Esophagus mucosa (tissue), 1 donor: ENCODE measurements at regions not wholly inside any gene's neighbourhood (a gene's known extent, or its start where the extent isn't known, plus 50 kb on each side); places are given as distances from the start of the nearest gene placed in this dataset.
A peak's percentile ranks its signal among the peaks of the same experiment; 100 is the strongest.
"Not testable (repeated sequence)": the region's sequence is repeated elsewhere in the genome, so short reads cannot be mapped to it uniquely, and the experiment has no call there.

Source experiments
- ATAC-seq: fragments of 200-7000 bp; cut with Tn5 transposase; one replicate; pipeline ENCODE4 v1.9.1; 2020
- donor health status: DM: yes; HTN: yes; CAD: no.

DNA sequence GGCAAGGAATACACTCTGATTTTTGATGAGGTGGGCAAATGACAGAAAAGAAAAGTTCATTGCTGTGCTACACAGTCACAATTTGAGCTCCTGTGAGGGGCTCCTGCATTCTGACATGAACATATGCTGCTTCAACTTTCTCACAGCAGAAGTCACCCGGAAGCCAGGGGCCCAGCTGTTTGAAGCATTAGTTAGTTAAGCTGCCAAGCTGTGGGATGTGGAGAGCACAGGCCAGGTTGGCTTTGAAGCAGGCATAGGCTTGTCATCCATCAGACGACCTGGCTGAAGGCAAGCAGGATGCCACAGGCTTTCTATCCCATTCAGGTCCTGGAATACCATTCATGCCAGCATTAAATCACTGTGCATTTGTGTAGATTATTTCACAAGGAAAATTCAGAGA lies 63.1 kb downstream of the MTNR1B start:
- ATAC-seq = peak; percentile 50

DNA sequence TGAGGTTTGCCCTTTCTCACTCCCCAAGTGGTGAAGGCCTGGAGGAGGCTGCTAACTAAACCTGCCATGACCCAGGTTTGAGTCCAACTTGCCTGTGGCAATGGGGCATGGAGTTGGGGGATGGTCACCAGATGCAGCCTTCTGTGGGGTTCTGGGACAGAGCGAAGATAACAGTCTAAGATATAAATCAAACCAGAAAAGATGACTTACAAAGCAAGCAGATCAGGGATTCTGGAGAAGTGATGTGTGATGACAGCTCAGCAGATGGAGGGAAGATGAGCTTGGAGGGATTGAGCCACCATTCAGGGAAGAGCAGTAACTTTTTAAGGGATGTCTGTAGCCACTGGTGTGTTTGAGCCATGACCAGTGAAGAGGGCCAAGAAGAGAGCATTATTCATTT lies 63.6 kb downstream of the MTNR1B start:
- no peak for ATAC-seq

DNA sequence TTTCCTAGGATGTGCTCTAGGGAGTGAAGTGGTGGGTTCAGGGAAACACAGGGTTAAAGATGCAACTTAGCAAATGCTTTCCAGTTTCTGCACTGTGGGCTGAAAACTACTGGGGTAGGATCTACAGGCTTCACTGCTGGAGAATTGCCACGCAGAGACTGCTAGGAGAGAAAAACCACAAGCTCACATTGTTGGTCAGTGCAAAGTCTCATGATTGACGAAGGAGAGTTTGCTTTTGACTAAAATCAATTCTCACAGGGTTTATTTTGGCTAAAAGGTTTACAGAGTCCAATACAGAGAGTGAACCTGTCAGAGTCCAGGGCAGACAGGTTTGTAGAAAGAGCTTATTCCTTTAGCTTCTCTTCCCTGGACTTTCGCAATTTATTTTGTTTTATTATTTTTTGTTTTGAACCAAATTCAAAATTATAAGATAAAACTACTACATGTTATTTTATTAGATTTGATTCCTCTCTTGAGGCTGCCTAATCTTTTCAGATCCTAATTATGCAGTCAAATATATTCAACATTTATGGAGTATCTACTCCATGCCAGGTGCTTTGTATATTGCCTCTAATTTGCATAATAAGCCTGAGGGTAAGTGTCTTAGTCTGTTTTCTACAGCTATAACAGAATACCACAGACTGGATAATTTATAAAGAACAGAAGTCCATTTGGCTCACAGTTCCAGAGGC lies 64.7 kb downstream of the MTNR1B start:
- no peak for ATAC-seq

DNA sequence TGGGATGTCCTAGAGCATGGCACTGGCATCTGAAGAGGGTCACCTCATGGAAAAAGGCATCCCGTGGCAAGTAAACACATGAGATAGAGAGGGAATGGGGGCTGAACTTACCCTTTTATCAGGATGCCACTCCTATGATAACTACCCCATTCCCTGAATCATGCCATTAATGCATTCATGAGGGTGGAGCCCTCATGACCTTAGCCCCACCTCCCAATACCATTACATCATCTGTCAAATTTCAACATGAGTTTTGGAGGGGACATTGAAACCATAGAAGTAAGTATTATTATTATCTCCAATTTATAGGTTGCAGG lies 65.2 kb downstream of the MTNR1B start:
- no peak for ATAC-seq

DNA sequence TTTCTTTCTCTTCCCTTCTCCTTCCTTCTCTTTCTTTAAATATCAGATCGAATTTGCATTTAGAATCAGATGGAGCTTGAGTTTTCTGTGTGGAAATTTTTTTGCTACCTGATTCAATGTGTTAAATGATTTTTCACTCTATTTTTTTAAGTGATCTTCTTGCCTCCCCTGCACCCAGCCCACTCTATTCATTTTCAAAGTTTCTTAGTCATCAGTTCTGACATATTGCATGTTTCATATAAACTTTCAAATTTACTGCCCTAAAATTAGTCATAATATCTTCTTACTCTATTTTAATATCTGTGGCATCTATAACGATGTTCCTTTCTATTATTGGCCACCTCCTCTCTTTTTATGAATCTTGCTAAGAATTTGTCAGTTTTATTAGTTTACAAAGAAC lies 69.1 kb downstream of the MTNR1B start:
- no peak for ATAC-seq

- no peak for ATAC-seq
Measured at GRCh38 chr11:93039531-93040240, 70.2 kb downstream of the MTNR1B start.

DNA sequence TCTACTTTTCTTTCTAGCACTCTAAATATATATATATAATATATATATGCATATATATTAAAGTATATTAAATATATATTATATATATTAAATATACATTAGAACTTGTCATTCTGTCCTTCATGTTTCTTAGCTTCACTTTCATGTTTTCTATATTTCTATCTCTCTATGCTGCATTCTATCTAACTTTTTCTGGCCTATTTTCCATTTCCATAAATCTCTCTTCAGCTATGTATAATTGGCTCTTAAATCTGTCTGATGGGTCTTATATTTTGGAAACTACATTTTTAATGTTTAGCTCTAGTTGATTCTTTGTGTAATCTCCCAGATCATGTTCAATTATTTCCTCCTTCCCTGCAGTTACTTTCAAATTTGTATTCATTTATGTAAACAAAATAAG lies 72.2 kb downstream of the MTNR1B start:
- no peak for ATAC-seq

DNA sequence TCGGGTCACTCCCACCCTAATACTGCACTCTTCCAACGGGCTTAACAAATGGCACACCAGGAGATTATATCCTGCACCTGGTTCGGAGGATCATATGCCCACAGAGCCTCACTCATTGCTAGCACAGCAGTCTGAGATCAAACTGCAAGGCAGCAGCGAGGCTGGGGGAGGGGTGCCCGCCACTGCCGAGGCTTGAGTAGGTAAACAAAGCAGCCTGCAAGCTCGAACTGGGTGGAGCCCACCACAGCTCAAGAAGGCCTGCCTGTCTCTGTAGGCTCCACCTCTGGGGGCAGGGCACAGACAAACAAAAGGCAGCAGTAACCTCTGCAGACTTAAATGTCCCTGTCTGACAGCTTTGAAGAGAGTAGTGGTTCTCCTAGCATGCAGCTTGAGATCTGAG lies 73.7 kb downstream of the MTNR1B start:
- ATAC-seq = not testable (repeated sequence)

GRCh38 chr11:93049740-93050139 lies 80.3 kb downstream of the MTNR1B start:
- no peak for ATAC-seq

DNA sequence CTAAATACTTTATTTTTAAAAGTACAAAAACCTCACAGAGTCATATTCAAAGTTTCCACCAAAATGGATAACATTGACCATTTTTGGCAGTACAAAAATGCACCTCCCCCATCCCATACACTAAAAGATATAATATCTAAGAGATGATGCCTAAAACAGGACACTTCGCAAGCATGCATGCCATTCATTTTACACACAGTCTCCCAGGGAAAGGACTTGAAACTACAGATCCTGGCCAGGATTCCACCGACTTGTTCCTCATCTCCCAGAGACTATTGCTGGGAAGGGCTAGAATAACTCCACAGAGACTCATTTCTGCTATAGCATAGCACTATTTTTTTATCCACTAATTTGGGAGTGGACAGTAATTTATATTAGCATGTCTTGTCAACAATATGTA lies 81.7 kb downstream of the MTNR1B start:
- ATAC-seq = no peak

- ATAC-seq = no peak
Measured at GRCh38 chr11:93053864-93054263, 84.4 kb downstream of the MTNR1B start.

GRCh38 chr11:93054279-93054678 lies 84.8 kb downstream of the MTNR1B start:
- ATAC-seq = peak; percentile 41

- ATAC-seq = peak; percentile 96
Measured at GRCh38 chr11:93054881-93055280, 85.4 kb downstream of the MTNR1B start.

GRCh38 chr11:93059117-93059957 lies 89.9 kb downstream of the MTNR1B start:
- no peak for ATAC-seq

- peak; percentile 63 for ATAC-seq
Measured at GRCh38 chr11:93063086-93063485, 93.6 kb downstream of the MTNR1B start.

DNA sequence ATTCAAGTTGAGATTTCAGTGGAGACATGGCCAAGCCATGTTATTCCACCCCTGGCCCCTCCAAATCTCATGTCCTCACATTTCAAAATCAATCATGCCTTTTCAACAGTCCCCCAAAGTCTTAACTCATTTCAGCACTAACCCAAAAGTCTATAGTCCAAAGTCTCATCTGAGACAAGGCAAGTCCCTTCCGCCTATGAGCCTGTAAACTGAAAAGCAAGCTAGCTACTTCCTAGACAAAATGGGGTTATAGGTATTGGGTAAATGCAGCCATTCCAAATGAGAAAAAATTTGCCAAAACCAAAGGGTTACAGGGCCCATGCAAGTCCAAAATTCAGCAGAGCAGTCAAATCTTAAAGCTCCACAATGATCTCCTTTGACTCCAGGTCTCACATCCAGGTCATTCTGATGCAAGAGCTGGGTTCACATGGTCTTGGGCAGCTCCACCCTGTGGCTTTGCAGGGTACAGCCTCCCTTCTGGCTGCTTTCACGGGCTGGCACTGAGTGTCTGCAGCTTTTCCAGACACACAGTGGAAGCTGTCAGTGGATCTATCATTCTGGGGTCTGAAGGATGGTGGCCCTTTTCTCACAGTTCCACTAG lies 95.7 kb downstream of the MTNR1B start:
- not testable (repeated sequence) for ATAC-seq

- no peak for ATAC-seq
Measured at GRCh38 chr11:93067881-93068390, 98.5 kb downstream of the MTNR1B start.

DNA sequence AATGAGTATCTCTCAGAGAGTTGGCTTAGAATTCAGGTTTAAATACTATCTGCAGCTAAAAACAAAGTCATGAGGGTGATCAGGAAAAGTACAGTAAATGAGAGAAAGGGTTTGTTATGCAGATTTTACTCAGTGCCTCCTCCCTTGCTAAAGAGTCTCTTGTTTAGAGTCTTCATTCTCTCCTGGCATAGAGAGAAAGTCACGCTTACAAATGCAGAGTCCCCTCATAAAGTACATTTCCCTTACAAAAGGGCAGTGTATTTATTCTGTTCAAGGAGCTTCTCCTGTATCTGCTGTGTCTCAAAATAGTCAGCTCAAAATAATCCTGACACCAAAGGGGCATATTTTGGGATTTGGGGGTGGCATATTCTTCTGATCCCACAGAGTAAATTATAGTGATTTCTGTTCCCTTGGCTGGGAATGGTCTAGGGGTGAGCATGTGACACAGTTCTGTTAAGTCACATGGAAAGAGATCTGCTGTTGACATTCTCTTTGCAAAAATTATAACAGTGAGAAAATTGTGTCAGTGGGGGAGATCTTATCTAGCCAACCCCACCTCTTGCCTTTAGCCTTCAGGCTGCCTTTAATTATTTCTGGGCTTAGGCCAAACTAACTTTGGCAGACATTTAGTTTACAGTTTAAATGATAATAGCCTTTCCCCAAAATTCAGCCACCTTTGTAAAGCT lies 102.9 kb downstream of the MTNR1B start:
- ATAC-seq = no peak

GRCh38 chr11:93073026-93073425 lies 103.6 kb downstream of the MTNR1B start:
- ATAC-seq = no peak

- ATAC-seq = no peak
Measured at GRCh38 chr11:93073508-93074280, 104.2 kb downstream of the MTNR1B start.

- ATAC-seq = no peak
Measured at GRCh38 chr11:93074352-93074751, 104.9 kb downstream of the MTNR1B start.

GRCh38 chr11:93075782-93076181 lies 106.3 kb downstream of the MTNR1B start:
- no peak for ATAC-seq
